Smooth muscle cell (in vitro differentiated cells): ENCODE measurements at regions not wholly inside any gene's neighbourhood (a gene's known extent, or its start where the extent isn't known, plus 50 kb on each side); places are given as distances from the start of the nearest gene placed in this dataset.
A peak's percentile ranks its signal among the peaks of the same experiment; 100 is the strongest.

Experiments
- DNase-seq: peaks from one replicate; lab custom pipeline; 2025; ENCODE audit not compliant: unreplicated experiment; lab: John Stamatoyannopoulos, UW
- H2AFZ ChIP-seq: fragments of 200-600 bp; sonication (generic); 2 replicates; pipeline ENCODE4 v1.6.0; 2016; ENCODE audit warnings: antibody characterized with exemption, low read depth, mild to moderate bottlenecking
- H3F3A ChIP-seq: fragments of 200-600 bp; sonication (generic); 2 replicates; pipeline ENCODE4 v1.6.0; 2017; ENCODE audit warnings: antibody characterized with exemption, low read depth
- H3K27ac ChIP-seq: fragments of 200-600 bp; sonication (generic); 2 replicates; pipeline ENCODE4 v1.5.1; 2016; ENCODE audit warnings: low read depth, mild to moderate bottlenecking
- H3K27me3 ChIP-seq: fragments of 200-600 bp; sonication (generic); 2 replicates; pipeline ENCODE4 v1.6.1; 2016; ENCODE audit warnings: low read depth, mild to moderate bottlenecking
- H3K36me3 ChIP-seq: fragments of 200-600 bp; sonication (generic); 2 replicates; pipeline ENCODE4 v1.5.1; 2016; ENCODE audit warnings: low read depth
- H3K4me1 ChIP-seq: fragments of 200-600 bp; sonication (generic); 2 replicates; pipeline ENCODE4 v1.5.1; 2016; ENCODE audit warnings: low read depth
- H3K4me2 ChIP-seq: fragments of 200-600 bp; sonication (generic); 2 replicates; pipeline ENCODE4 v1.6.0; 2016; ENCODE audit warnings: mild to moderate bottlenecking
- H3K4me3 ChIP-seq: fragments of 200-600 bp; sonication (generic); 2 replicates; pipeline ENCODE4 v1.5.1; 2016; ENCODE audit warnings: mild to moderate bottlenecking
- H3K79me2 ChIP-seq: fragments of 200-600 bp; sonication (generic); 2 replicates; pipeline ENCODE4 v1.6.0; 2016; ENCODE audit warnings: low read depth, mild to moderate bottlenecking
- H3K9ac ChIP-seq: fragments of 200-600 bp; sonication (generic); 2 replicates; pipeline ENCODE4 v1.6.0; 2016; ENCODE audit warnings: low read depth
- H3K9me3 ChIP-seq: fragments of 200-600 bp; sonication (generic); replicated peaks from 2 replicates; pipeline ENCODE4 v1.5.1; 2016; ENCODE audit warnings: low read depth
- H4K20me1 ChIP-seq: fragments of 200-600 bp; sonication (generic); 2 replicates; pipeline ENCODE4 v1.6.0; 2016; ENCODE audit warnings: low read depth
- WGBS: methylation state at CpG from one replicate; pipeline ENCODE4 v1.1.7; 2016; ENCODE audit warnings: low lambda C conversion rate; 5-methylcytosine and 5-hydroxymethylcytosine counted together
- TF ChIP-seq, protein P1 (sequence below): fragments of 200-600 bp; sonication (generic); IDR thresholded peaks from 2 replicates; pipeline ENCODE4 v1.5.1; 2017; ENCODE audit warnings: borderline replicate concordance, mild to moderate bottlenecking, antibody characterized with exemption; ENCODE audit not compliant: insufficient read depth, poor library complexity, severe bottlenecking

DNA sequence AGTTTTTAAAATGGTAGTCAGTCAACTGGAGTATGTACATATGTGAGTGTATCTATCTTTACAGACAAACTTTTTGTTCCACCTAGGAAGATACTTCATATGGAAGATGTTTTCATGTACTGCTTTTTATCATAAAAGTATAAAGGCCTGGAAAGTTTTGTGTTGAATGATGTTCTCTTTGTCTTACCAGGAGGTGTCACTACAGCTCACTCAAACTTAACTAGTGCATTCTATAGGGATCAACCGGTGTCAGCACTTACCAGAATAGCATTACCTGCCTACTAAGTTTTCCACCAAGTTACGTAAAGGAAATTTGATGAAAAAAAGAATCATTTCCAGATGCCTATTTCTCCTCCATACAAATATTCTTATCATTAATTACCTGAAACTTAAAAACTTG lies 522.6 kb upstream of the SEMA6D start:
- 53% methylated on average over 2 of the region's 2 CpGs for WGBS

DNA sequence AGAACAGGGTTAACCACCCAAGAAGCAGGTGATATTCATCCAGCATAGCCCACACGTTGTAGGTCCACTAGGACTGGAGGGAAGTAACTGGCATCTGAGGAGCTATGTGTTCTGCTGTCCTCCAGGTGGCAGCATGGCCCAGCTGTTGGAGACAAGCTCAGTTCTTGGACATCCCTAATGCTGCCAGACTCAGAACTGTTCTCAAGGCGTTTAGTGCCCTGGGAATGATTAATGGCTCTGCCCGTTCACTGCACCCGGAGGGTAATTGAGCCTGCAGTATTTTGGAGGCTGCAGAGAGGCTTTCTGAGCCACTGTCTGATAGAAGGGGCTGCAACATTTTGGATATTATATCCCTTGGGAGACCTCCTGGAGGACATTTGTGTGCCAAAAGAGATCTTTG lies 521.3 kb upstream of the SEMA6D start:
- Histone ChIP-seq H3K79me2 (no peaks in the 10 kb centered on the region), H3K9me3 (no peaks in the 10 kb centered on the region), H4K20me1 (no peaks in the 10 kb centered on the region), H3K4me2 (peak overlapping the region; percentile 60), H3K4me1 (peaks cover 17% of the 10 kb centered on the region), H3K27ac (no peak overlapping the region), H3F3A (no peaks in the 10 kb centered on the region), H3K27me3 (no peaks in the 10 kb centered on the region), H3K36me3 (no peaks in the 10 kb centered on the region), H2AFZ (no peak overlapping the region), H3K9ac (no peak overlapping the region), H3K4me3 (no peak overlapping the region)
- 1% methylated on average over 4 of the region's 4 CpGs for WGBS
- DNase-seq: peak; percentile 21
- TF ChIP-seq, protein P1, sequence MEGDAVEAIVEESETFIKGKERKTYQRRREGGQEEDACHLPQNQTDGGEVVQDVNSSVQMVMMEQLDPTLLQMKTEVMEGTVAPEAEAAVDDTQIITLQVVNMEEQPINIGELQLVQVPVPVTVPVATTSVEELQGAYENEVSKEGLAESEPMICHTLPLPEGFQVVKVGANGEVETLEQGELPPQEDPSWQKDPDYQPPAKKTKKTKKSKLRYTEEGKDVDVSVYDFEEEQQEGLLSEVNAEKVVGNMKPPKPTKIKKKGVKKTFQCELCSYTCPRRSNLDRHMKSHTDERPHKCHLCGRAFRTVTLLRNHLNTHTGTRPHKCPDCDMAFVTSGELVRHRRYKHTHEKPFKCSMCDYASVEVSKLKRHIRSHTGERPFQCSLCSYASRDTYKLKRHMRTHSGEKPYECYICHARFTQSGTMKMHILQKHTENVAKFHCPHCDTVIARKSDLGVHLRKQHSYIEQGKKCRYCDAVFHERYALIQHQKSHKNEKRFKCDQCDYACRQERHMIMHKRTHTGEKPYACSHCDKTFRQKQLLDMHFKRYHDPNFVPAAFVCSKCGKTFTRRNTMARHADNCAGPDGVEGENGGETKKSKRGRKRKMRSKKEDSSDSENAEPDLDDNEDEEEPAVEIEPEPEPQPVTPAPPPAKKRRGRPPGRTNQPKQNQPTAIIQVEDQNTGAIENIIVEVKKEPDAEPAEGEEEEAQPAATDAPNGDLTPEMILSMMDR: peak; percentile 87

More for the DNA sequence above, 522.6 kb upstream of the SEMA6D start:
- no peak for DNase-seq
- no peaks in the 10 kb centered on the region for H4K20me1 ChIP-seq
- H3K79me2 ChIP-seq: no peaks in the 10 kb centered on the region
- H3K4me1 ChIP-seq: peaks cover 17% of the 10 kb centered on the region
- H3K27me3 ChIP-seq: no peaks in the 10 kb centered on the region
- H2AFZ ChIP-seq: no peak overlapping the region
- no peaks in the 10 kb centered on the region for H3F3A ChIP-seq
- no peak overlapping the region for H3K4me3 ChIP-seq
- H3K36me3 ChIP-seq: no peaks in the 10 kb centered on the region
- TF ChIP-seq, protein P1: peak; percentile 56
- H3K4me2 ChIP-seq: no peak overlapping the region
- no peak overlapping the region for H3K27ac ChIP-seq
- H3K9ac ChIP-seq: no peak overlapping the region
- H3K9me3 ChIP-seq: no peaks in the 10 kb centered on the region

DNA sequence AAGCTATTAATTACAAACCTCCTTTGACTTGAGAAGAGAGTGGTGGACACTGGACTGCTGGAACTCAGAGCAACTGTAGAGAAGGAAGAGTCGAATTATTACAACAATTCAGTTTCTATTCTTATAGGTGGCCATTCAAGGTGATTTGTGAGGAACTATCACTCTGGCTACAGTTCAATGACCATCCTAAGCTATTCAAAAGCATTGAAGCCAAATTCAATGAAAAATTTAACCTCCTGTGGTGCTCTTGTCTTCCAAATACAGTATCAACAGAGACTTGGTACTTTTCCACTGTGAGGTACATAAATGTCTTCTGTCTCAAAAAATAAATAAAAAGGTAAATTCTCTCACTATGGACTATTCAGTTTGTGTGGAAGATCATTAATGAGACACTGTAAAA lies 513.3 kb upstream of the SEMA6D start:
- no peaks in the 10 kb centered on the region for H3K36me3 ChIP-seq
- H4K20me1 ChIP-seq: no peaks in the 10 kb centered on the region
- no peak overlapping the region for H3K27ac ChIP-seq
- H3K79me2 ChIP-seq: no peaks in the 10 kb centered on the region
- 87% methylated on average over 1 of the region's 1 CpG for WGBS
- no peak overlapping the region for H3K4me3 ChIP-seq
- H3K27me3 ChIP-seq: no peaks in the 10 kb centered on the region
- no peak for DNase-seq
- peaks cover 2% of the 10 kb centered on the region for H3K4me1 ChIP-seq
- no peaks in the 10 kb centered on the region for H3F3A ChIP-seq
- TF ChIP-seq, protein P1: no peak
- no peak overlapping the region for H2AFZ ChIP-seq
- no peak overlapping the region for H3K4me2 ChIP-seq
- H3K9me3 ChIP-seq: no peaks in the 10 kb centered on the region
- no peak overlapping the region for H3K9ac ChIP-seq

DNA sequence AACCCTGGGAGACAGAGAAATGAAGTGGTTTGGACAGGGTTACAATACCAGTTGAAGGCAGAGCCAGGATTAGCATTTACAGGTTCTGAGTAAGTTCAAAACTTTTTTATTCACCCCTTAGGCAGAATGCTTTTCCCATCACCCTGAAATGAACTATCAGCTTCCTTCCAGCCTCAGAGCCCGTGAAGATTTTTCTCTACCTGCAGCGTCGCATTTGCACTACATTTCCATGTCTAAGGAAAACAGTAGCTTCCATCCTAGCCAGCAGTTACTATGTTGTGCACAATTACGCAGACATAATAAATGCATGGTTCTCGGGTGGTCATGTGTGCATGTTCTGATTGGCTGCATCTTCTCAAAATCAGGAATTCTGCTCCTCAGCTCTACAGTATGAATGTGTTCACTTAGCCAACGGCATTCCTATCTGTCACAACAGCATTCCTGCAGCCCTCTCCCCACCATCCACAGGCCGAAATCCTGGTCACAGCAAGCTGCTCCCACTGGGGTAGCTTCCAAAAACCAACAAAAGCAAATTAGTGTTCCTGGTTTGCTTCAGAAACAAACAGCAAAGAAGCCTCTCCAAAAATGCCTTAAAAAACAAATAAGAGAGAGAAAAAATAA lies 510.8 kb upstream of the SEMA6D start:
- Histone ChIP-seq H3K4me3 (no peak overlapping the region), H3K9me3 (no peaks in the 10 kb centered on the region), H4K20me1 (no peaks in the 10 kb centered on the region), H3K27ac (no peak overlapping the region), H3K9ac (no peak overlapping the region), H3K79me2 (no peaks in the 10 kb centered on the region), H3F3A (no peaks in the 10 kb centered on the region), H3K36me3 (no peaks in the 10 kb centered on the region), H2AFZ (no peak overlapping the region), H3K4me1 (no peaks in the 10 kb centered on the region), H3K27me3 (no peaks in the 10 kb centered on the region), H3K4me2 (no peak overlapping the region)
- WGBS: 76% methylated on average over 7 of the region's 7 CpGs
- TF ChIP-seq, protein P1: no peak
- no peak for DNase-seq
